H9 (cell line): ENCODE measurements at regions not wholly inside any gene's neighbourhood (a gene's known extent, or its start where the extent isn't known, plus 50 kb on each side); places are given as distances from the start of the nearest gene placed in this dataset.

ENCODE experiments used
- DNase-seq: peaks from one replicate; pipeline ENCODE4 v3.0.0-alpha.2; 2017
- H2AFZ ChIP-seq: one replicate; pipeline ENCODE4 v1.6.1; 2013; ENCODE audit warnings: mild to moderate bottlenecking, low read length, control low read depth, moderate library complexity
- H2AK5ac ChIP-seq: 2 replicates; pipeline ENCODE4 v1.6.1; 2013; ENCODE audit warnings: low read length, control low read depth, mixed read lengths; ENCODE audit not compliant: insufficient read length
- H2BK120ac ChIP-seq: one replicate; pipeline ENCODE4 v1.6.1; 2013; ENCODE audit warnings: low read depth, mild to moderate bottlenecking, low read length, control low read depth, inconsistent platforms; ENCODE audit not compliant: poor library complexity, severe bottlenecking
- H2BK12ac ChIP-seq: 2 replicates; pipeline ENCODE4 v1.6.1; 2013; ENCODE audit warnings: low read length, control low read depth, mixed read lengths, low read depth; ENCODE audit not compliant: insufficient read length
- H2BK15ac ChIP-seq: 2 replicates; pipeline ENCODE4 v1.6.1; 2013; ENCODE audit warnings: low read depth, low read length, control low read depth
- H2BK20ac ChIP-seq: one replicate; pipeline ENCODE4 v1.6.1; 2013; ENCODE audit warnings: low read depth, mild to moderate bottlenecking, low read length, control low read depth, inconsistent platforms; ENCODE audit not compliant: poor library complexity, severe bottlenecking
- H2BK5ac ChIP-seq: 2 replicates; pipeline ENCODE4 v1.6.1; 2013; ENCODE audit warnings: low read length, control low read depth, mixed read lengths; ENCODE audit not compliant: insufficient read length
- H3K14ac ChIP-seq: 2 replicates; pipeline ENCODE4 v1.6.1; 2013; ENCODE audit warnings: low read length, control low read depth; ENCODE audit not compliant: insufficient read depth
- H3K18ac ChIP-seq: 2 replicates; pipeline ENCODE4 v1.6.1; 2013; ENCODE audit warnings: low read depth, mild to moderate bottlenecking, mixed read lengths, low read length, control low read depth; ENCODE audit not compliant: insufficient read length
- H3K23ac ChIP-seq: 2 replicates; pipeline ENCODE4 v1.6.1; 2013; ENCODE audit warnings: low read length, control low read depth, mixed read lengths, low read depth; ENCODE audit not compliant: insufficient read length
- H3K23me2 ChIP-seq: 2 replicates; pipeline ENCODE4 v1.6.1; 2013; ENCODE audit warnings: low read depth, mild to moderate bottlenecking, mixed read lengths, low read length, control low read depth; ENCODE audit not compliant: insufficient read length, poor library complexity, severe bottlenecking
- H3K27ac ChIP-seq: 2 replicates; pipeline ENCODE4 v1.5.1; 2013; ENCODE audit warnings: low read length, control low read depth, mixed read lengths, low read depth; ENCODE audit not compliant: insufficient read length
- H3K27me3 ChIP-seq: 2 replicates; pipeline ENCODE4 v1.6.1; 2013; ENCODE audit warnings: low read length, control low read depth, inconsistent platforms; ENCODE audit not compliant: insufficient read depth
- H3K4ac ChIP-seq: 2 replicates; pipeline ENCODE4 v1.6.1; 2013; ENCODE audit warnings: low read depth, mild to moderate bottlenecking, control low read depth, inconsistent platforms, low read length, moderate library complexity
- H3K4me1 ChIP-seq: 2 replicates; pipeline ENCODE4 v1.6.1; 2013; ENCODE audit warnings: low read length, control low read depth, inconsistent platforms; ENCODE audit not compliant: insufficient read depth
- H3K4me2 ChIP-seq: 2 replicates; pipeline ENCODE4 v1.6.1; 2013; ENCODE audit warnings: low read length, control low read depth, mixed read lengths; ENCODE audit not compliant: insufficient read length, insufficient read depth
- H3K56ac ChIP-seq: 2 replicates; pipeline ENCODE4 v1.6.1; 2013; ENCODE audit warnings: low read depth, mild to moderate bottlenecking, mixed read lengths, low read length, control low read depth; ENCODE audit not compliant: insufficient read length
- H3K79me1 ChIP-seq: 2 replicates; pipeline ENCODE4 v1.6.1; 2013; ENCODE audit warnings: low read depth, mild to moderate bottlenecking, moderate library complexity, low read length, control low read depth, inconsistent platforms; ENCODE audit not compliant: insufficient read depth, poor library complexity, severe bottlenecking
- H3K79me2 ChIP-seq: 2 replicates; pipeline ENCODE4 v1.6.1; 2013; ENCODE audit warnings: low read length, control low read depth, inconsistent platforms; ENCODE audit not compliant: insufficient read depth
- H3K9ac ChIP-seq: 2 replicates; pipeline ENCODE4 v1.6.1; 2013; ENCODE audit warnings: low read length, control low read depth, mixed read lengths; ENCODE audit not compliant: insufficient read length; ENCODE audit errors: extremely low read depth
- H3K9me3 ChIP-seq: one replicate; pipeline ENCODE4 v1.6.1; 2013; ENCODE audit warnings: low read depth, low read length, inconsistent platforms; ENCODE audit not compliant: control insufficient read depth
- H3T11ph ChIP-seq: one replicate; pipeline ENCODE4 v1.6.1; 2013; ENCODE audit warnings: mild to moderate bottlenecking, low read length, control low read depth, inconsistent platforms
- H4K20me1 ChIP-seq: one replicate; pipeline ENCODE4 v1.6.1; 2013; ENCODE audit not compliant: control insufficient read depth, insufficient read length, insufficient read depth
- H4K5ac ChIP-seq: 2 replicates; pipeline ENCODE4 v1.6.1; 2013; ENCODE audit warnings: low read depth, mild to moderate bottlenecking, mixed read lengths, low read length, control low read depth; ENCODE audit not compliant: insufficient read length
- H4K8ac ChIP-seq: replicated peaks from 2 replicates; pipeline ENCODE4 v1.6.1; 2013; ENCODE audit warnings: low read length, control low read depth, mixed read lengths, low read depth; ENCODE audit not compliant: insufficient read length
- H4K91ac ChIP-seq: 2 replicates; pipeline ENCODE4 v1.6.1; 2013; ENCODE audit warnings: low read depth, mild to moderate bottlenecking, moderate library complexity, mixed read lengths, low read length, control low read depth; ENCODE audit not compliant: insufficient read length
- H3K27ac Mint-ChIP-seq, 3 experiments: 2 replicates in 2 of 3; 3 replicates in 1 of 3; pipeline ENCODE4 v1.8.0; 2020 to 2021; ENCODE audit warnings: mixed read lengths in 3 of 3, mild to moderate bottlenecking in 1 of 3, moderate library complexity in 1 of 3
- H3K27me3 Mint-ChIP-seq: 2 replicates; pipeline ENCODE4 v1.8.0; 2021; ENCODE audit warnings: low read depth, mild to moderate bottlenecking, moderate library complexity, mixed read lengths
- H3K36me3 Mint-ChIP-seq, 3 experiments: 2 replicates in 2 of 3; 3 replicates in 1 of 3; pipeline ENCODE4 v1.8.0; 2020 to 2021; ENCODE audit warnings: low read depth in 3 of 3, mixed read lengths in 3 of 3; ENCODE audit not compliant: insufficient read depth in 1 of 3
- H3K4me1 Mint-ChIP-seq, 2 experiments: 2 replicates each; pipeline ENCODE4 v1.8.0; 2020; ENCODE audit warnings: mixed read lengths in 2 of 2
- H3K4me3 Mint-ChIP-seq, 2 experiments: 2 replicates in 1 of 2; 3 replicates in 1 of 2; pipeline ENCODE4 v1.8.0; 2020 to 2021; ENCODE audit warnings: mild to moderate bottlenecking in 2 of 2, mixed read lengths in 2 of 2, moderate library complexity in 1 of 2
- H3K9me3 Mint-ChIP-seq, 2 experiments: 2 replicates in 1 of 2; 3 replicates in 1 of 2; pipeline ENCODE4 v1.8.0; 2020; ENCODE audit warnings: mild to moderate bottlenecking in 2 of 2, mixed read lengths in 2 of 2, moderate library complexity in 1 of 2
- WGBS: extraction: QIAGEN DNeasy Blood & Tissue Kit; methylation state at CpG from one replicate; pipeline ENCODE4 v1.1.7; 2013; ENCODE audit warnings: missing lambda C conversion rate, low lambda C conversion rate, mixed read lengths; ENCODE audit not compliant: insufficient read length; ENCODE audit errors: extremely low coverage; 5-methylcytosine and 5-hydroxymethylcytosine counted together
- TF ChIP-seq, protein P1 (sequence below): fragments of 200-600 bp; sonication (generic); conservative IDR thresholded peaks from 3 replicates; pipeline ENCODE4 v1.8.0; 2021; ENCODE audit warnings: antibody characterized with exemption, mild to moderate bottlenecking

GRCh38 chr6:141965016-141965545 is 167.6 kb upstream of the GJE1 start:
- Histone ChIP-seq H3K79me2 (no peaks in the 10 kb centered on the region), H3K23ac (no peak overlapping the region), H4K91ac (no peak overlapping the region), H3K56ac (no peak overlapping the region), H3K9me3 (no peaks in the 10 kb centered on the region), H3K18ac (no peak overlapping the region), H2BK15ac (no peak overlapping the region), H3K9ac (no peak overlapping the region), H2BK20ac (no peak overlapping the region), H3K4ac (no peak overlapping the region), H2BK5ac (no peak overlapping the region), H4K8ac (no peak overlapping the region), H2AFZ (no peak overlapping the region), H3T11ph (no peak overlapping the region), H3K27me3 (no peaks in the 10 kb centered on the region), H2BK120ac (no peak overlapping the region), H4K20me1 (no peaks in the 10 kb centered on the region), H4K5ac (no peak overlapping the region), H2BK12ac (no peak overlapping the region), H3K23me2 (no peaks in the 10 kb centered on the region), H3K79me1 (no peaks in the 10 kb centered on the region), H3K14ac (no peak overlapping the region), H3K27ac (no peak overlapping the region), H2AK5ac (no peak overlapping the region), H3K4me2 (no peak overlapping the region), H3K4me1 (no peaks in the 10 kb centered on the region; the same call in 1 of the 2 replicates)
- no peak overlapping the region for H3K4me3 Mint-ChIP-seq
- no peak for DNase-seq
- WGBS = no CpG with 5 or more reads among the region's 2 CpGs
- TF ChIP-seq, protein P1, sequence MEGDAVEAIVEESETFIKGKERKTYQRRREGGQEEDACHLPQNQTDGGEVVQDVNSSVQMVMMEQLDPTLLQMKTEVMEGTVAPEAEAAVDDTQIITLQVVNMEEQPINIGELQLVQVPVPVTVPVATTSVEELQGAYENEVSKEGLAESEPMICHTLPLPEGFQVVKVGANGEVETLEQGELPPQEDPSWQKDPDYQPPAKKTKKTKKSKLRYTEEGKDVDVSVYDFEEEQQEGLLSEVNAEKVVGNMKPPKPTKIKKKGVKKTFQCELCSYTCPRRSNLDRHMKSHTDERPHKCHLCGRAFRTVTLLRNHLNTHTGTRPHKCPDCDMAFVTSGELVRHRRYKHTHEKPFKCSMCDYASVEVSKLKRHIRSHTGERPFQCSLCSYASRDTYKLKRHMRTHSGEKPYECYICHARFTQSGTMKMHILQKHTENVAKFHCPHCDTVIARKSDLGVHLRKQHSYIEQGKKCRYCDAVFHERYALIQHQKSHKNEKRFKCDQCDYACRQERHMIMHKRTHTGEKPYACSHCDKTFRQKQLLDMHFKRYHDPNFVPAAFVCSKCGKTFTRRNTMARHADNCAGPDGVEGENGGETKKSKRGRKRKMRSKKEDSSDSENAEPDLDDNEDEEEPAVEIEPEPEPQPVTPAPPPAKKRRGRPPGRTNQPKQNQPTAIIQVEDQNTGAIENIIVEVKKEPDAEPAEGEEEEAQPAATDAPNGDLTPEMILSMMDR = no peak
- peaks cover 24 to 25% of the 10 kb centered on the region in 2 experiments for H3K4me1 Mint-ChIP-seq
- H3K27ac Mint-ChIP-seq = no peak overlapping the region
- H3K36me3 Mint-ChIP-seq = peaks cover 9 to 27% (median 15%) of the 10 kb centered on the region in 3 experiments; a peak in 6 of 7 replicates
- H3K9me3 Mint-ChIP-seq = peaks cover 4 to 10% of the 10 kb centered on the region in 2 experiments; a peak in 3 of 5 replicates
- no peaks in the 10 kb centered on the region for H3K27me3 Mint-ChIP-seq
